MCF 10A (cell line): ENCODE measurements at regions not wholly inside any gene's neighbourhood (a gene's known extent, or its start where the extent isn't known, plus 50 kb on each side); places are given as distances from the start of the nearest gene placed in this dataset.

Experiments
- BruUV-seq: library from RNA; stranded (reverse); fragments of 400-500 nt; replicated peaks from 2 replicates; lab custom pipeline; 2021; lab: Mats Ljungman, UMichigan
- CTCF ChIA-PET: fragments of 300-600 bp; sonication (Branson Sonifier 250); formaldehyde crosslinking; extraction: SDS; loops from one replicate; lab custom pipeline; 2021; ENCODE audit warnings: antibody characterized with exemption, inconsistent platforms; lab: Yijun Ruan, JAX
- POLR2A ChIA-PET: fragments of 300-600, 350-650 bp; sonication (Branson Sonifier 250); formaldehyde crosslinking; extraction: SDS; loops from one replicate; lab custom pipeline; 2020; ENCODE audit warnings: antibody characterized with exemption, inconsistent platforms; lab: Yijun Ruan, JAX
- DNase-seq: peaks from one replicate; pipeline ENCODE4 v3.0.0-alpha.2; 2018; ENCODE audit not compliant: unreplicated experiment
- H3K27ac Mint-ChIP-seq: one replicate; pipeline ENCODE4 v1.8.0; 2022; ENCODE audit warnings: mild to moderate bottlenecking, low read depth, mixed read lengths; ENCODE audit not compliant: unreplicated experiment
- H3K27me3 Mint-ChIP-seq: one replicate; pipeline ENCODE4 v1.8.0; 2022; ENCODE audit warnings: mixed read lengths; ENCODE audit not compliant: insufficient read depth, unreplicated experiment
- H3K36me3 Mint-ChIP-seq: one replicate; pipeline ENCODE4 v1.8.0; 2022; ENCODE audit warnings: mild to moderate bottlenecking, moderate library complexity, mixed read lengths; ENCODE audit not compliant: insufficient read depth, unreplicated experiment
- H3K4me1 Mint-ChIP-seq: one replicate; pipeline ENCODE4 v1.8.0; 2022; ENCODE audit warnings: mixed read lengths; ENCODE audit not compliant: insufficient read depth, unreplicated experiment
- H3K4me3 Mint-ChIP-seq: one replicate; pipeline ENCODE4 v1.8.0; 2022; ENCODE audit warnings: mild to moderate bottlenecking, moderate library complexity, mixed read lengths; ENCODE audit not compliant: unreplicated experiment
- H3K9me3 Mint-ChIP-seq: one replicate; pipeline ENCODE4 v1.8.0; 2022; ENCODE audit warnings: mixed read lengths; ENCODE audit not compliant: unreplicated experiment
- CTCF ChIP-seq: fragments of 200-600 bp; IDR thresholded peaks from one replicate; pipeline ENCODE4 v1.8.0; 2022; ENCODE audit warnings: antibody characterized with exemption, mild to moderate bottlenecking; ENCODE audit not compliant: unreplicated experiment
- intact Hi-C: fragments of 100-400 bp; cut with micrococcal nuclease; formaldehyde crosslinking; loops from 2 replicates; pipeline ENCODE4 v1.14.1; 2022

GRCh38 chr13:46992383-46992952 lies 95.6 kb upstream of the HTR2A start:
- Mint-ChIP-seq H3K27ac (no peak overlapping the region), H3K36me3 (no peaks in the 10 kb centered on the region), H3K27me3 (no peaks in the 10 kb centered on the region), H3K4me3 (no peak overlapping the region), H3K4me1 (no peaks in the 10 kb centered on the region), H3K9me3 (no peaks in the 10 kb centered on the region)
- TF ChIP-seq CTCF = peak; percentile 29
- CTCF ChIA-PET = interaction anchor here (0.6 to 2.5 kb wide), 5 partner anchors 8 to 606 kb away, joined by 3 to 9 read pairs (median 5); no protein-coding TSS in a partner anchor
- POLR2A ChIA-PET = no interaction called here
- intact Hi-C loops = no loop called here
- DNase-seq = peak; percentile 39
- no TSS peak for BruUV-seq

- intact Hi-C loops = no loop called here
- peak; percentile 25 for DNase-seq
- H3K27me3 Mint-ChIP-seq = no peaks in the 10 kb centered on the region
- no peaks in the 10 kb centered on the region for H3K9me3 Mint-ChIP-seq
- no peak for TF ChIP-seq CTCF
- no peak overlapping the region for H3K4me3 Mint-ChIP-seq
- H3K4me1 Mint-ChIP-seq = no peaks in the 10 kb centered on the region
- BruUV-seq = no TSS peak
- ChIA-PET POLR2A (interaction anchor here (0.5 to 1.1 kb wide), 2 partner anchors 12 to 13 kb away, joined by 3 read pairs; no protein-coding TSS in a partner anchor), CTCF (interaction anchor here (0.7 to 1.0 kb wide), 3 partner anchors 10 to 307 kb away, joined by 3 to 4 read pairs (median 3); no protein-coding TSS in a partner anchor)
- no peak overlapping the region for H3K27ac Mint-ChIP-seq
- no peaks in the 10 kb centered on the region for H3K36me3 Mint-ChIP-seq
These were observed 87.0 kb upstream of the HTR2A start for GRCh38 chr13:46983881-46984280.

GRCh38 chr13:46982856-46983582 lies 86.2 kb upstream of the HTR2A start:
- no peaks in the 10 kb centered on the region for H3K36me3 Mint-ChIP-seq
- ChIA-PET CTCF (interaction anchor here (1.0 kb wide), 1 partner anchor 88 kb away, joined by 4 read pairs; no protein-coding TSS in a partner anchor), POLR2A (interaction anchor here (1.1 kb wide), 1 partner anchor 12 kb away, joined by 3 read pairs; no protein-coding TSS in a partner anchor)
- no peak overlapping the region for H3K4me3 Mint-ChIP-seq
- DNase-seq = no peak
- H3K27me3 Mint-ChIP-seq = no peaks in the 10 kb centered on the region
- BruUV-seq = no TSS peak
- no peaks in the 10 kb centered on the region for H3K4me1 Mint-ChIP-seq
- H3K27ac Mint-ChIP-seq = no peak overlapping the region
- TF ChIP-seq CTCF = no peak
- intact Hi-C loops = no loop called here
- H3K9me3 Mint-ChIP-seq = no peaks in the 10 kb centered on the region

GRCh38 chr13:46975173-46975572 lies 78.3 kb upstream of the HTR2A start:
- CTCF ChIA-PET = interaction anchor here (0.6 to 3.6 kb wide), 17 partner anchors 9 to 796 kb away, joined by 3 to 29 read pairs (median 4); no protein-coding TSS in a partner anchor
- no peaks in the 10 kb centered on the region for H3K27me3 Mint-ChIP-seq

More at GRCh38 chr13:46975173-46975572, 78.3 kb upstream of the HTR2A start:
- Mint-ChIP-seq H3K4me1 (peaks cover 7% of the 10 kb centered on the region), H3K27ac (no peak overlapping the region), H3K36me3 (peaks cover 5% of the 10 kb centered on the region), H3K4me3 (no peak overlapping the region), H3K9me3 (peaks cover 15% of the 10 kb centered on the region)
- intact Hi-C loops = no loop called here
- TF ChIP-seq CTCF = no peak
- POLR2A ChIA-PET = interaction anchor here (1.1 kb wide), 1 partner anchor 29 kb away, joined by 4 read pairs; no protein-coding TSS in a partner anchor
- DNase-seq = no peak
- BruUV-seq = no TSS peak
